ENCODE measurements at regions not wholly inside any gene's neighbourhood (a gene's known extent, or its start where the extent isn't known, plus 50 kb on each side); places are given as distances from the start of the nearest gene placed in this dataset.

- TF ChIP-seq, protein P1, sequence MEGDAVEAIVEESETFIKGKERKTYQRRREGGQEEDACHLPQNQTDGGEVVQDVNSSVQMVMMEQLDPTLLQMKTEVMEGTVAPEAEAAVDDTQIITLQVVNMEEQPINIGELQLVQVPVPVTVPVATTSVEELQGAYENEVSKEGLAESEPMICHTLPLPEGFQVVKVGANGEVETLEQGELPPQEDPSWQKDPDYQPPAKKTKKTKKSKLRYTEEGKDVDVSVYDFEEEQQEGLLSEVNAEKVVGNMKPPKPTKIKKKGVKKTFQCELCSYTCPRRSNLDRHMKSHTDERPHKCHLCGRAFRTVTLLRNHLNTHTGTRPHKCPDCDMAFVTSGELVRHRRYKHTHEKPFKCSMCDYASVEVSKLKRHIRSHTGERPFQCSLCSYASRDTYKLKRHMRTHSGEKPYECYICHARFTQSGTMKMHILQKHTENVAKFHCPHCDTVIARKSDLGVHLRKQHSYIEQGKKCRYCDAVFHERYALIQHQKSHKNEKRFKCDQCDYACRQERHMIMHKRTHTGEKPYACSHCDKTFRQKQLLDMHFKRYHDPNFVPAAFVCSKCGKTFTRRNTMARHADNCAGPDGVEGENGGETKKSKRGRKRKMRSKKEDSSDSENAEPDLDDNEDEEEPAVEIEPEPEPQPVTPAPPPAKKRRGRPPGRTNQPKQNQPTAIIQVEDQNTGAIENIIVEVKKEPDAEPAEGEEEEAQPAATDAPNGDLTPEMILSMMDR (IDR thresholded peaks at IDR 0.05), result no peak
- TF ChIP-seq ZFX (IDR thresholded peaks at IDR 0.05; ENCODE audit: borderline replicate concordance), result no peak
These were observed 85.6 kb upstream of the LYSMD4 start for GRCh38 chr15:99818872-99819271.
